ENCODE measurements at regions not wholly inside any gene's neighbourhood (a gene's known extent, or its start where the extent isn't known, plus 50 kb on each side); places are given as distances from the start of the nearest gene placed in this dataset.

DNA sequence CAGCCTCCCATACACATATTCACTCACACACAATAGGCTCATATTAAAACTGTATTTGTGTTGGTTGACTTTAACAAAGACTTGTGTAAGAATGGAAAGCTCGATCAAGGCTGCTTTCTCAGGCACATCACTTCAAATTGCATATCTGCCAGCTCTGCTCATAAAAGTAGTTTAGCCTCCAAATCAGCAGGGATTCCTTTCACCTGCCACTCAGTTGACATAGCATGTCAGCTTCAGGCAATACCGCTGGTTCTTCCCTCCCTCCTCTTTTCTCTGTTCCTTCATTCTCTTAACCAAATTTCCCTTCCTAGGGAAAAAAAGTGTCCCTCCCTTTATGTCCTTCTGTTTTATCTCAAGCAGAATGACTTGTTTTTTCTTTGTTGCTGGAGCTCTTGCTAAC, 450.4 kb upstream of the LARGE1 start:
- TF ChIP-seq POLR2AphosphoS5 (IDR thresholded peaks at IDR 0.05; ENCODE audit: low read depth, low read length) (no peak), POLR2A (IDR thresholded peaks at IDR 0.05; ENCODE audit: low read depth, low read length) (no peak)

Measured in GM12892 (cell line).